OCI-M2 (cell line): ENCODE measurements at regions not wholly inside any gene's neighbourhood (a gene's known extent, or its start where the extent isn't known, plus 50 kb on each side); places are given as distances from the start of the nearest gene placed in this dataset.
"Not testable (repeated sequence)": the region's sequence is repeated elsewhere in the genome, so short reads cannot be mapped to it uniquely, and the experiment has no call there.

Experiments used
- DNase-seq: peaks from one replicate; lab custom pipeline; 2025; ENCODE audit not compliant: unreplicated experiment; lab: John Stamatoyannopoulos, UW

- no peak for DNase-seq
Measured at GRCh38 chr3:127520993-127521392, 69.5 kb downstream of the TPRA1 start.

- no peak for DNase-seq
Measured at GRCh38 chr3:127518456-127519081, 72.0 kb downstream of the TPRA1 start.

GRCh38 chr3:127512256-127512655 is 78.3 kb downstream of the TPRA1 start:
- DNase-seq = no peak

GRCh38 chr3:127501177-127501576 is 89.4 kb downstream of the TPRA1 start:
- no peak for DNase-seq

GRCh38 chr3:127497676-127498075 is 92.9 kb downstream of the TPRA1 start:
- DNase-seq = no peak

GRCh38 chr3:127497166-127497565 is 93.4 kb downstream of the TPRA1 start:
- no peak for DNase-seq

- no peak for DNase-seq
Measured at GRCh38 chr3:127495821-127496655, 94.5 kb downstream of the TPRA1 start.

- DNase-seq = no peak
Measured at GRCh38 chr3:127493924-127494646, 96.4 kb downstream of the TPRA1 start.

- no peak for DNase-seq
Measured at GRCh38 chr3:127492426-127492825, 98.1 kb downstream of the TPRA1 start.

GRCh38 chr3:127491909-127492308 is 98.6 kb downstream of the TPRA1 start:
- DNase-seq = no peak

GRCh38 chr3:127491323-127491722 is 99.2 kb downstream of the TPRA1 start:
- no peak for DNase-seq

GRCh38 chr3:127491024-127491305 is 99.6 kb downstream of the TPRA1 start:
- DNase-seq = not testable (repeated sequence)

- no peak for DNase-seq
Measured at GRCh38 chr3:127490271-127491023, 100.1 kb downstream of the TPRA1 start.

- DNase-seq = no peak
Measured at GRCh38 chr3:127489357-127489756, 101.2 kb downstream of the TPRA1 start.

- DNase-seq = no peak
Measured at GRCh38 chr3:127488740-127489139, 101.8 kb downstream of the TPRA1 start.

GRCh38 chr3:127488141-127488672 is 102.3 kb downstream of the TPRA1 start:
- DNase-seq = no peak

GRCh38 chr3:127487196-127487595 is 103.3 kb downstream of the TPRA1 start:
- no peak for DNase-seq

GRCh38 chr3:127486321-127486944 is 104.1 kb downstream of the TPRA1 start:
- DNase-seq = no peak

GRCh38 chr3:127485396-127486170 is 105.0 kb downstream of the TPRA1 start:
- DNase-seq = no peak
